GM19452 (cell line): ENCODE measurements at regions not wholly inside any gene's neighbourhood (a gene's known extent, or its start where the extent isn't known, plus 50 kb on each side); places are given as distances from the start of the nearest gene placed in this dataset.
"Not testable (repeated sequence)": the region's sequence is repeated elsewhere in the genome, so short reads cannot be mapped to it uniquely, and the experiment has no call there.

Experiments
- ATAC-seq: cut with Tn5 transposase; IDR thresholded peaks from one replicate; pipeline ENCODE4 v1.9.1; 2021; ENCODE audit not compliant: unreplicated experiment

- ATAC-seq: no peak
These were observed 632.6 kb upstream of the COX7C start for GRCh38 chr5:85985167-85985566.

GRCh38 chr5:85990998-85991397 lies 626.7 kb upstream of the COX7C start:
- no peak for ATAC-seq

GRCh38 chr5:85994653-85995052 lies 623.1 kb upstream of the COX7C start:
- not testable (repeated sequence) for ATAC-seq

GRCh38 chr5:85998656-85999055 lies 619.1 kb upstream of the COX7C start:
- no peak for ATAC-seq

GRCh38 chr5:86008293-86008692 lies 609.4 kb upstream of the COX7C start:
- no peak for ATAC-seq

GRCh38 chr5:86008704-86009103 lies 609.0 kb upstream of the COX7C start:
- ATAC-seq: no peak

GRCh38 chr5:86011937-86012336 lies 605.8 kb upstream of the COX7C start:
- no peak for ATAC-seq

- ATAC-seq: no peak
These were observed 588.4 kb upstream of the COX7C start for GRCh38 chr5:86029308-86029707.

DNA sequence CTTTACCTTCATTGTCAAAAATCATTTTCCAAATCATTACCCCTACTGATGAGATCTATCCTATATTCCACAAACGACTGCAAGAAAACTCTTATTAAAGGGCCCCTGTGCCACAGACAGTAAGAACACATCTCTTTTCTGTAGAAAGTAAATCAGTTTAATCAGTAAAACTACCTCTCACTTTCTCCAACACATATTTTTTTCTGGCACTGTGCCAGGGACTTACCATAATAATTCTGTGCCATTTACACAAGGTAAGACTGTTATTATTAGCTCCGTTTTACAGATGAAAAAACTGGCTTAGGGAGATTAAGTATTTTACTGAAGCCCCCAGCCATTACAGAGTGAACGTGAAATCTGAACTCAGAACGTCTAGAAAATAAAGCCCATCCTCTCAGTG lies 587.0 kb upstream of the COX7C start:
- ATAC-seq: no peak

- no peak for ATAC-seq
These were observed 579.2 kb upstream of the COX7C start for GRCh38 chr5:86038566-86038965.

GRCh38 chr5:86039351-86039750 lies 578.4 kb upstream of the COX7C start:
- ATAC-seq: no peak

DNA sequence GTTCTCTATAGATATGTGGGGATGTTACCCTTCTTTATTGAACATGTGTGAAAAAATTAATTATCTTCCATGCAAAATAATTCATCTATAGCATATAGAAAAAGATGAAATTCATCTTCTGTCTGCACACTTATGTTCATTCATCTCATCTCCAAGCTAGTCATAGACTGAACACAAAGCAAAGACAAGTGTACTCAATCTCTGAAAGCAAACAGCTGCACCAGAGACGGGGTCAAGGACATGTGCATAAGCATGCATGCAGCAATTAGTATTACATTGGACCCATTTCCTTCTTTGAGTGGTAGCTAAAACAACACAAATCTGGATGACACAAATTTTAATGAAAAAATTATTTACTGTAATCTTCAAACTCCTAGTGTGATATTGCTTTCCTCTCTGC lies 547.0 kb upstream of the COX7C start:
- ATAC-seq: no peak

DNA sequence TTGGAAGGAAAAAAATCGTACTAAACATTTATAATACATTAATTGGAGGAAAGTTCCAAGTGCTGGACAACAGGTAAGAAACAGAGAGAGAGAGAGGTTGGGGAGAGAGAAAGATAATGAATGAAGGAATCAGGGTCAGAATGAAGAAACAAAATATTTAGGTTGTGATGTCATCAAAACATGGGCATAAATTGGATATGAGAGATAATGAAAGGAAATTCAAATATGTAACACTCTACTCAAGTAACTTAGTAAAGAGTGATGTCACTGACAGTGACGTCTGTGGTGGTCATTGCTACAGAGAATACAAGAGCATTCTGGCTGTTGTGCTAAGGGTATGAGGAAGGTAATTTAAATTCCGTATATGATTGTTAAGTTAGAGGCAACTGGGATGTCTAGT lies 543.4 kb upstream of the COX7C start:
- no peak for ATAC-seq

DNA sequence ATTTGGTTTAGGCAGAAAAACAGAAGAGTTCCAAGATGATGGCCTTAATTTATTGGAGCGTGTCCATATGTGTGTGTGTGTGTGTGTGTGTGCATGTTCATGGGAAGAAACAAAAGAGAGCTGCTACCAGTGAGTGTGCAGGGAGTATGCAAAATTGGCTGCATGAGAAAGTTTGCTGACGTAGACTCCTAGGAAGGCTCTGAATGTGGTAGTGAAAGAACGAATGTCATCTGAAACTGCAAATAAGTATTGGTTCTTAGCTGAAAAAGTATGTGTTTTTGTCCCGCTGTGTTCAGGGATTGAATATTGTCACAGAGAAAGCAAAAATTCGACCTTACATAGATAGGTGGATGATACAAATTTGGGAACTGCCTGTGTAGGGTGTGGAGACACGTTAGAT lies 542.6 kb upstream of the COX7C start:
- ATAC-seq: no peak

GRCh38 chr5:86095092-86095491 lies 522.6 kb upstream of the COX7C start:
- no peak for ATAC-seq

- ATAC-seq: no peak
These were observed 515.8 kb upstream of the COX7C start for GRCh38 chr5:86101966-86102365.

- ATAC-seq: no peak
These were observed 508.9 kb upstream of the COX7C start for GRCh38 chr5:86108825-86109224.

DNA sequence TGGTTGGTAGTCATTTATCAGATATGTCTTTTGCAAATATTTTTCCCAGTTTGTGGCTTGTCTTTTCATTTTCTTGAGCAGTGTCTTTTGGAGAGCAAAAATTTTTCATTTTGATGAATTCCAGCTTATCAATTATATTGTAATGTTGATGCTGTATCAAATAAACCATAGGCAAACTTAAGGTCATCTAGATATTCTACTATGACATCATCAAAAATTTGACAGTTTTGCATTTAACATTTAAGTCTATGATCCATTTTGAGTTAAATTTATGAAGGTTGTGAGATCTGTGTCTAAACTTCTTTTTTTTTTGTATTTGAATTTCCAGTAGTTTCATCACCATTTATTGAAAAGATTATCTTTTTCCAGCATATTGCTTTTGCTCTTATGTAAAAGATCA lies 505.5 kb upstream of the COX7C start:
- no peak for ATAC-seq

GRCh38 chr5:86115164-86115563 lies 502.6 kb upstream of the COX7C start:
- no peak for ATAC-seq

- no peak for ATAC-seq
These were observed 499.2 kb upstream of the COX7C start for GRCh38 chr5:86118542-86118941.

DNA sequence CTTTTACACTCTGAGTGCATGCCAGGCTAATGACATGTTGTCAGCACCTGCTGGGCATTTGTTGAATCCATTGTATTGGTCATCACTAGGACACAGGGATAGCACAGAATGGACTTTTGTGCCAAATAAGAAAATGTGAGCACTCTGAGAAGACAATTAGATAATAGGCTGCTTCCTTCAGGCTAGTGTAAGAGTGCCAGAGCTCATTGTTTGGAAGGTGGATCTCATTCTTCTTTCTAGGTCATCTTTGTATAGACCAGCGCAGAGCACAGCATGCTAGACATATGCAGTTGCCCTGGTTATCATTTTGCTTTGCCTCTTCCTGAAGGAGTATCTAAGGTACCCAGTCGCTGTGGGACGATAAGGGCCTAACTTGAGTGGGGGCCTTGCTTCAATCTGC lies 493.4 kb upstream of the COX7C start:
- no peak for ATAC-seq

GRCh38 chr5:86125731-86126601 lies 491.8 kb upstream of the COX7C start:
- ATAC-seq: no peak

- ATAC-seq: no peak
These were observed 490.0 kb upstream of the COX7C start for GRCh38 chr5:86127696-86128095.
